ENCODE measurements at regions not wholly inside any gene's neighbourhood (a gene's known extent, or its start where the extent isn't known, plus 50 kb on each side); places are given as distances from the start of the nearest gene placed in this dataset.

DNA sequence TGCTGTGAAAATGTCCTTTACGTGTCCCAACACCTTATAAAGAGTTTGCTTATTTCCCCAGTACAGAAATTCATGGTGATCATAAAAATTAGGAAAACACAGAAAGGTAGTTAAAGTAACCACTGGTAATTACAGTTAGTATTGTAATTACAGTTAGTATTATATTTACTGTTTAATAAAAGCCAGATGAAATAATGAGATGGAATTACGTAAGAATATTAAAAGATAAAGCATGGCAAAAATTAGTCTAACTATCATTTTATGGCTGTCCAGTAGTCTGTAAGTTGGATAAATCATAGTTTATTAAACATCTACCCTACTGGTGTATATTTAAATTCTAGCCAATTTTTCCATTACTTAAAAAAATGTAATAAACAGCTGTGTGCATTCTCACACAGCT, 638.8 kb downstream of the ACTR3B start:
- 80 to 81% methylated on average over 2 of the region's 2 CpGs for WGBS, 2 donors
- ATAC-seq, result no peak
- DNase-seq, result no peak
- intact Hi-C loops (cut with DNase I), result no loop called here
- TF ChIP-seq, protein P1, sequence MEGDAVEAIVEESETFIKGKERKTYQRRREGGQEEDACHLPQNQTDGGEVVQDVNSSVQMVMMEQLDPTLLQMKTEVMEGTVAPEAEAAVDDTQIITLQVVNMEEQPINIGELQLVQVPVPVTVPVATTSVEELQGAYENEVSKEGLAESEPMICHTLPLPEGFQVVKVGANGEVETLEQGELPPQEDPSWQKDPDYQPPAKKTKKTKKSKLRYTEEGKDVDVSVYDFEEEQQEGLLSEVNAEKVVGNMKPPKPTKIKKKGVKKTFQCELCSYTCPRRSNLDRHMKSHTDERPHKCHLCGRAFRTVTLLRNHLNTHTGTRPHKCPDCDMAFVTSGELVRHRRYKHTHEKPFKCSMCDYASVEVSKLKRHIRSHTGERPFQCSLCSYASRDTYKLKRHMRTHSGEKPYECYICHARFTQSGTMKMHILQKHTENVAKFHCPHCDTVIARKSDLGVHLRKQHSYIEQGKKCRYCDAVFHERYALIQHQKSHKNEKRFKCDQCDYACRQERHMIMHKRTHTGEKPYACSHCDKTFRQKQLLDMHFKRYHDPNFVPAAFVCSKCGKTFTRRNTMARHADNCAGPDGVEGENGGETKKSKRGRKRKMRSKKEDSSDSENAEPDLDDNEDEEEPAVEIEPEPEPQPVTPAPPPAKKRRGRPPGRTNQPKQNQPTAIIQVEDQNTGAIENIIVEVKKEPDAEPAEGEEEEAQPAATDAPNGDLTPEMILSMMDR (IDR thresholded peaks at IDR 0.05), result no peak
- no peaks in the 10 kb centered on the region for H3K4me1 ChIP-seq
- H3K27ac ChIP-seq, result no peak overlapping the region
- no peak overlapping the region for H3K4me3 ChIP-seq
- H3K9me3 ChIP-seq, result peaks cover 0 to 11% (median 0%) of the 10 kb centered on the region in 11 donors
- no peaks in the 10 kb centered on the region for H3K36me3 ChIP-seq
- H3K27me3 ChIP-seq, result no peaks in the 10 kb centered on the region

- H3K36me3 ChIP-seq, result no peaks in the 10 kb centered on the region
- WGBS, 2 donors, result 74 to 80% methylated on average over 8 of the region's 8 CpGs
- no peak overlapping the region for H3K4me3 ChIP-seq
- TF ChIP-seq, protein P1 (IDR thresholded peaks at IDR 0.05), result no peak
- intact Hi-C loops (cut with DNase I), result no loop called here
- H3K9me3 ChIP-seq, result peaks cover 0 to 5% (median 0%) of the 10 kb centered on the region in 11 donors
- no peaks in the 10 kb centered on the region for H3K4me1 ChIP-seq
- H3K27ac ChIP-seq, result no peak overlapping the region
- no peaks in the 10 kb centered on the region for H3K27me3 ChIP-seq
- no peak for ATAC-seq
- no peak for DNase-seq
These were observed 639.4 kb downstream of the ACTR3B start for GRCh38 chr7:153398789-153399553.

DNA sequence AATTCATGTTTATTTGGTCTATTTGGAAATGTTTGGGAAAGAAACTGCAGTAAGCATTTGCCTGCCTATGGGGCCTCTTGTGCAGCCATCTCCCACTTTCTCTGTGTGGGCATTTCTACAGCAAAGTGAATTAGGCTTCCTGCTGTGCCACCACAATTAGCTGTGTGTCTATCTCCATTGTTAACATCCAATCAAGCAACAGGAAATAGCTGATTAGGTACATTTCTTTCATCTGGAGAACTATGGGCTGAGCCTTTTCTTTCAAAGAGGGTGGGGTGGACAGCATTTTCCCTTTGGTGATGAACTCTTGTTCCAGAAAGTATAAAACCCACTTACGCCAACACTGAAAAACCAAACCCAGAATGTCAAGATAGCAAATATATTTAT, 640.0 kb downstream of the ACTR3B start:
- H3K4me3 ChIP-seq, result no peak overlapping the region
- no peak overlapping the region for H3K27ac ChIP-seq
- WGBS, 2 donors, result 87 to 98% methylated on average over 1 of the region's 1 CpG
- no peaks in the 10 kb centered on the region for H3K4me1 ChIP-seq
- no peak for ATAC-seq
- intact Hi-C loops (cut with DNase I), result no loop called here
- peaks cover 0 to 5% (median 0%) of the 10 kb centered on the region in 11 donors for H3K9me3 ChIP-seq
- TF ChIP-seq, protein P1 (IDR thresholded peaks at IDR 0.05), result no peak
- H3K27me3 ChIP-seq, result no peaks in the 10 kb centered on the region
- no peaks in the 10 kb centered on the region for H3K36me3 ChIP-seq
- no peak for DNase-seq

- Histone ChIP-seq H3K4me3 (no peak overlapping the region), H3K27me3 (no peaks in the 10 kb centered on the region), H3K36me3 (no peaks in the 10 kb centered on the region), H3K4me1 (no peaks in the 10 kb centered on the region), H3K9me3 (peaks cover 0 to 5% (median 0%) of the 10 kb centered on the region in 11 donors), H3K27ac (no peak overlapping the region)
- 82 to 84% methylated on average over 19 of the region's 19 CpGs for WGBS, 2 donors
- no peak for ATAC-seq
- TF ChIP-seq, protein P1 (IDR thresholded peaks at IDR 0.05), result no peak
- no peak for DNase-seq
- intact Hi-C loops (cut with DNase I), result no loop called here
These were observed 641.4 kb downstream of the ACTR3B start for GRCh38 chr7:153400735-153401593.

Data from heart right ventricle (tissue), 16 donors.